Neural progenitor cell (in vitro differentiated cells): ENCODE measurements at regions not wholly inside any gene's neighbourhood (a gene's known extent, or its start where the extent isn't known, plus 50 kb on each side); places are given as distances from the start of the nearest gene placed in this dataset.

Experiments
- EZH2phosphoT487 ChIP-seq: fragments of 200-600 bp; sonication (generic); IDR thresholded peaks from 2 replicates; pipeline ENCODE4 v1.6.1; 2017; ENCODE audit warnings: antibody characterized with exemption
- TF ChIP-seq, protein P1 (sequence below): fragments of 200-600 bp; sonication (generic); IDR thresholded peaks from 2 replicates; pipeline ENCODE4 v1.5.1; 2017; ENCODE audit warnings: antibody characterized with exemption, mild to moderate bottlenecking

DNA sequence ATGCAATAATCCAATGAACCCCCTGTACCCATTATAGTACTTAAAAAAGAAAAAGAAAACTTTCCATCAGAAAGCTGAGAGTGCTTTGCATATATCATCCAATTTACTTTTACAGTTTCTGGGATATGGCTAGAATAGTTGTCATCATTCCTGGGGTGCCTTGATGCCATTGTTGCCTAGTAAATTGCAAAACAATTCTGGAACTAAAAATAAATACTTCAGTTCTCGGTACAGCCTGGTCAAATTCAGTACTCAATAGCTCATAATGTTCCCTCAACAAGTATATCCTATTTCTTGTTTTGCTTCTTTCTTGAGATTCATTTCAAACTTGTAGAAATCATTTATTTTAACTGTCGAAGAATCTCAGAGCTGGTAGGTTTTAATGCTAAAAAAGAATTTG is 334.7 kb upstream of the MDFIC2 start:
- TF ChIP-seq, protein P1, sequence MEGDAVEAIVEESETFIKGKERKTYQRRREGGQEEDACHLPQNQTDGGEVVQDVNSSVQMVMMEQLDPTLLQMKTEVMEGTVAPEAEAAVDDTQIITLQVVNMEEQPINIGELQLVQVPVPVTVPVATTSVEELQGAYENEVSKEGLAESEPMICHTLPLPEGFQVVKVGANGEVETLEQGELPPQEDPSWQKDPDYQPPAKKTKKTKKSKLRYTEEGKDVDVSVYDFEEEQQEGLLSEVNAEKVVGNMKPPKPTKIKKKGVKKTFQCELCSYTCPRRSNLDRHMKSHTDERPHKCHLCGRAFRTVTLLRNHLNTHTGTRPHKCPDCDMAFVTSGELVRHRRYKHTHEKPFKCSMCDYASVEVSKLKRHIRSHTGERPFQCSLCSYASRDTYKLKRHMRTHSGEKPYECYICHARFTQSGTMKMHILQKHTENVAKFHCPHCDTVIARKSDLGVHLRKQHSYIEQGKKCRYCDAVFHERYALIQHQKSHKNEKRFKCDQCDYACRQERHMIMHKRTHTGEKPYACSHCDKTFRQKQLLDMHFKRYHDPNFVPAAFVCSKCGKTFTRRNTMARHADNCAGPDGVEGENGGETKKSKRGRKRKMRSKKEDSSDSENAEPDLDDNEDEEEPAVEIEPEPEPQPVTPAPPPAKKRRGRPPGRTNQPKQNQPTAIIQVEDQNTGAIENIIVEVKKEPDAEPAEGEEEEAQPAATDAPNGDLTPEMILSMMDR, result no peak
- no peak for TF ChIP-seq EZH2phosphoT487
